IPS DF 19.7 (cell line): ENCODE measurements at regions not wholly inside any gene's neighbourhood (a gene's known extent, or its start where the extent isn't known, plus 50 kb on each side); places are given as distances from the start of the nearest gene placed in this dataset.

ENCODE experiments used
- DNase-seq: peaks from one replicate; pipeline ENCODE4 v3.0.0-alpha.2; 2013; ENCODE audit warnings: low read depth, low spot score

DNA sequence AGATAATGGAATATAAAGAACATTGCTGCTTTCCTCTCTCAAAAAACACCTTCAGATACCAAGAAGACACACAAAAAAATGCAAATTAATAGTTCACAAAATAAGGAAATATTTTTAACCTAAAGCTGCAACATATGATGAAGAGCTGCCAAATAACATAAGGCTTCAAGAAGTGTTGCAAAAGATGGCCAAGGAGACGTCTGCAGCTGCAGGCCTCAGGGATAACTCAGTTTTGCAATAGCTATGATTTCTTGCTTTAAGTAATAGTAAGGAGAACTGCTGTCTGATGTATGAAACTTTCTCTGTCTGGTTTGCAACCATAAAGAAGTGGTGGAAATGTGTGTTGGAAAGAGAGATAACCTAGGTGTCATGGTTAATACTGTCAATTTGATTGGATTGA is 1237.5 kb downstream of the MRPL39 start:
- DNase-seq: no peak

DNA sequence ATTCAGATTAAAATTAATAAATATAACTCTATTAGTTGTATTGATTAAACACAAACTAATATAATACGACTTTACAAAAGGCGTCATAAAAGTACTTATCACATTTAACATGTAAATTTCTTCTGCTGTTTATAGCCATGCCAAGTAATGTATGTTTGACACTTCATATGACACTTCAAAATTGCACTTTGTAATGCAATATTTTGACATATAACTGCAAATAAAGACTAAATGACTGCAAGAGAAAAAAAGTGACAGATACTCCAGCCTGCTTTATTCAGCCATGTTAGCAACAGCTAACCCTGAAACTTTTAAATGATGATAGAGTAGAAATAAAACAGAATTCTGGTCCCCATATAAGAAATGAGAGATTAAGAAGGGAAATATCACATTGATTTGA is 1238.0 kb downstream of the MRPL39 start:
- no peak for DNase-seq

DNA sequence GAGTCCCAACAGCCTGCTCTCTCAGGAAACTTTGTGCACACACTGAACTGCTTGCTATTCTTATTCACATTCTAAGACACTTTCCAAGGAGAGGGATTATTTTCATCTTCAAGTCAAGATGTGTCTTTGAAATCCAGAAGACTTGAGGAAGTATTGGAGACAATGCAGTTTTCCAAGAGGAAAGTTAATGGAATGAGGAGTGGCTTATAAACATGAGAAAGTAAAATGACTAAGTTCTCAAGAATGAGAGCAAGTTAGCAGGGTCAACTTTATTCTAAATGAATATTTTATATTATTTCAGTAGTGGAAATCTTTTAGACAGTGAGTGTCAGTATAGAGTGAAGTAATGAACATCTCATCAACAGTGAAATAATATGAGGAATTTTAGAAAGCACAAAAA is 1239.3 kb downstream of the MRPL39 start:
- no peak for DNase-seq

DNA sequence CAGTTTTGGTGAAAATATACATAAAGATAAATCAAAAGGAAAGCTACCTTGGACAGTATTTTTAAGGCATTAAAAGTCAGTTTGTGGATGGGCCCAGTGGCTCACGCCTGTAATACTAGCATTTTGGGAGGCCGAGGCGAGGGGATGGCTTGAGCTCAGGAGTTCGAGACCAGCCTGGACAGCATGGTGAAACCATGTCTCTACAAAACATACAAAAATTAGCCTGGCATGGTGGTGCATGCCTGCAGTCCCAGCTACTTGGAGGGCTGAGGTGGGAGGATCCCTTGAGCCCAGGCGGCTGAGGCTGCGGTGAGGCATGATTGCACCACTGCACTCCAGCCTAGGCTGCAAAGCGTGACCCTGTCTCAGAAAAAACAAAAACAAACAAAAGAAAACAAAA is 1253.8 kb downstream of the MRPL39 start:
- no peak for DNase-seq

DNA sequence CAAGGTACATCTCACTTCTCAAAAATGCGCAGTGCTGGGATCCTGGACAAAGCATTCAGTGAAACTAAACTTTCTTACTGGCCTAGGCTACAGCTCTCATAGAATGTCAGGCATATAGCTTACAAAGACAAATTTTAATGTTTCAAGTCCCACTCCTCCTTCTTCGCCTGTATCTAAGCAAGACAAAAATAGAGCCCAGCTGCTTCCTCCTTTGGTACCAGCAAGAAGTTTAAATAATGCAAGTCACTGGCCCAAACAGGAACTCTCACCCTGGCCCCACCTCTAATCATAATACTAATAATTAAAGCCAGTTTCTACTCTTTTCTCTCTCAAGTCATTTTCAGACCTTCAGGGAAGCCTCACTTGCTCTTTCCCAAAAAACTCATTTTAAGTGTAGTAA is 1267.9 kb downstream of the MRPL39 start:
- DNase-seq: no peak

DNA sequence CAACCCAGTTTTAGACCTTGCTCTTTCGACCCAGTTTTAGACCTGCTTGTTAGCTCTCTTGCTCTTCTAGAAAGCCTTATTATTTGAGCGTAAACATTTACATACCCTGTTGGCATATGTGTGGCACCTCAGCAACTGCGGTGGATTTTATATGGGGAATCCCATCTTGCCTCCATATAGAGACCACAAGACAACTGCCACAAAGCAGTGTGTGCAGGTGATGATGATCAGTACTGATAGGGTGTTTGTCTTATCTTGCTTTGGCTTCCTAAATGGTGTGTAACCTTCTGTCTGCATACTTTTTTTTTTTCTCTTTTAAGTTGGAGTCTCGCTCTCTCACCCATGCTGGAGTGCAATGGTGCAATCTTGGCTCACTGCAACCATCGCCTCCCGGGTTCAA is 1270.8 kb downstream of the MRPL39 start:
- DNase-seq: no peak

DNA sequence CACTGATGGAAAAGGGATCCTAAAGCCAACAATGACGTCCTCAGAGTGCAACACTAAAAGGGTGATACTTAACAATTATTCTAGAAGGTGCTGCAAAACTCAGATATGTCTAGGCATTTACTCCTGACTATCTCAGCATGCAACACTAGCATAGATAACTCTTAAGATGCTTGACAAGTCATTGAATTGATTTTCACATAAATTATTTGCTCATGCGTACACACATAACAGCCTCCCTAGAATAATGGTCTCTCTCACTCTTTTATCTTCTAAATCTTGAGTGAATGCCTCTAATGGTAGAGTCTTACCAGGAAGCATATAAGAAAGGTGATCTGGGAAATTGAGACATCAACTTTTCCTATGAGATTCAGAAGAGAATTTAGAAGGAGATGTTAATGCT is 1283.7 kb downstream of the MRPL39 start:
- DNase-seq: no peak

DNA sequence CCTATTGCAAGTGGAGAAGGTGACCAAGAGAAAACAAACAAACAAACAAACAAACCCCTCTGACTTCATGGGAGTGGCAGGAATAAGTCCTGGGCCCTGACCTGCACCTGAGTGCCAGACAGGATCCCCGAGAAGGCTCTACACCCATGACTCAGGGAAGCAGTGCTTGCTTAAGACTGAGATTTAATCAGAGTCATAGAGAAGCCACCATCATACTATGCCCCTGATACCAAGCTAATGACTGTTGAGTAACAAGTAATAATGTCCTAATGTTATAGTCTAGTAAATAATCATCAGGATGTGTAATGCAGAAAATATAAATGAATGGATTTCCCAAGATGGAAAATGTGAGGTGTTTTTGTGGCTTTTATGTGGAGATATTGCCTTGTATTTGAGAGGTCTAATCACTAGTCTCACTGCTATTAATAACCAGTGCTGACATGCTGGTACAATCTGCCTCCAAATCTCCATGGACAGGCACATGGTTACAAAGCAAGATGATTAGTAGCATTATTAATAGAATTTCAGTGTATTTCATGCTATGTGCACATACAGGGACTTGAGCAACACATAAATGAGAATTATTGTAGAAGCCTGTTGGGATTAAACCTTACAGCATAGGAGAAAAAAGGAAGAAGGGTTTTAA is 1290.9 kb downstream of the MRPL39 start:
- no peak for DNase-seq

DNA sequence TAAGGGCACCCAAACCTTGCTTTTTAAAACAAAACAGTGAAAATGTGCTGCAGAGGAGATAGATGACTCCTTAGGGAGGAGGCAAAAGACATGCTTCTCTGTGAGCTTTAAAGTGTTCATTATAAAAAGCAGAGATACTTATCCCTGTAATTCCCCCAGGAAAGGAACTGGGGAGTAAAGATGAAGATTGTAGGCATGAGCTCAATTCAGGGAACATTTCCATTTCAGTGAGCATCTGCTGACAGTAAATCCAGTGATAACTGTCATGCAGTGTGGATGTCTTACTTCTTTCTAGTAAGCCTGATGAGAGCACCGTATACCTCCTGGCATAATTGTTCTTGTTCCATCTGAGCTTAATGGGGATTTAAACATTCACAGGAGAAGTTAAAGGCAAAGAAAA is 1296.5 kb downstream of the MRPL39 start:
- no peak for DNase-seq

DNA sequence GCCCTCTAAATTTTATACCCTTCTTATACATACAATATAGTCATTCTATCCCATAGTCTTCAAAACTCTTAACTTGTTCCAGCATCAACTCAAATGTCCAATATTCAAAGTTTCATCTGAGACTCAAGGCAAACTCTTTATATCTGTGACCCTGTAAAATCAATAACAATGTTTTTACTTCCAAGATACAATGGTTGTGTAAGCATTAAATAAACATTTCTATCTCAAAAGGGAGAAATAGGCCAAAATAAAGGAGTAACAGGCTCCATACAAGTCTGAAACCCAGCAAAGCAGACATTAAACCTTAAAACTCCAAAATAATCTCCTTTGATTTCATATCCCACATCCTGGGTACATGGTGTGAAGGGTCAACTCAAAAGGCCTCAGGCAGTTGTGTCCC is 1299.1 kb downstream of the MRPL39 start:
- DNase-seq: no peak

DNA sequence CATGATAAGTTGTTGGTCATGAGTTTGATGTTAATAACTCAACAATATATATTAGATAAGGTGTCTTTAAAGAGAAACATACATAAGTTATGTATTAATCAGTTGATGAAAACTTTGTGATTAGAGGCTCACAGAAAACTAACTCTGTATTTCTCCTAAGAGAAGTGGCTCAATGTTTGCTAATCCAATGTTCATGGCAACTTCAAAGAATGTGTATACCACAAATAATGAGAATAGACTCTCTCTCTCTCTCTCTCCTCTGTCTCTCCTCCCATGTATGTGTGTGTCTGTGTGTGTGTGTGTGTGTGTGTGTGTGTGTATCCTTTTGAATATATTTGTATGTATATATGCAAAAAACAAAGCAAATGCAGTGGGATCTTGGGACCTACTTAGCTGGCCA is 1304.9 kb downstream of the MRPL39 start:
- DNase-seq: no peak

DNA sequence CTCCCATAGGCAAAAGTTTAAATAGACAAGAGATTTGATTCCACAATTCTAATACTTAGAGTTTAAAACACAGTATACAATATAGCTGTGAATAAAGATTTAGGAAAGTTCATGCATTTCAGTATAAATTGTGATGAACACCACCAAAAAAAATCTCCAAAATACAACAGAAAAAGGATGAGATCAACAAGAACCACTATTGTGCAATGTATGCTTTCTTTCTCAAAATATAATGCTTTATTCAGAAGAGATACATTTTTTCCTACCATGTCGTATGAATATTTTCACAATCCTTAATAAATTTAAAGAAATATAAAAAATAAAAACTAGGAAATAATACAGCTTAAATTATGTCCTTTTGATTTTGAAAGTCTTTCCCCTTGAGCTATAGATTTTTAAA is 1309.2 kb downstream of the MRPL39 start:
- no peak for DNase-seq

DNA sequence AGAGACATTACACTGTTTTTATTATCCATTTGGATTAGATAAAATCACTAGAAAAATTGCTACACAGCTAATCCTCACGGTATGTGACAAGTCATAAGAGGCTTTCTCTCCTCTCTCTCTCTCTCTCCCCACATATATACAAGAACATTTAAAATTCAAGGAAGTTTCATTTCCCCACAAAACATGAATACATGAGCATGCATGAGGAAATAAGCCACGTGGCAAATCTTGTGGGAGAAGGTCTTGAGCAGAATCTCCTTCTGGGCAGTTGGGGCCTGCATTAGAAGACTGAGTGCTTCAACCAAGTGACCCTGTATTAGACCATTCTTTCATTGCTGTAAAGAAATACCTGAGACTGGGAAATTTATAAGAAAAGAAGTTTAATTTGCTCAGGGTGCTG is 1313.1 kb downstream of the MRPL39 start:
- no peak for DNase-seq

DNA sequence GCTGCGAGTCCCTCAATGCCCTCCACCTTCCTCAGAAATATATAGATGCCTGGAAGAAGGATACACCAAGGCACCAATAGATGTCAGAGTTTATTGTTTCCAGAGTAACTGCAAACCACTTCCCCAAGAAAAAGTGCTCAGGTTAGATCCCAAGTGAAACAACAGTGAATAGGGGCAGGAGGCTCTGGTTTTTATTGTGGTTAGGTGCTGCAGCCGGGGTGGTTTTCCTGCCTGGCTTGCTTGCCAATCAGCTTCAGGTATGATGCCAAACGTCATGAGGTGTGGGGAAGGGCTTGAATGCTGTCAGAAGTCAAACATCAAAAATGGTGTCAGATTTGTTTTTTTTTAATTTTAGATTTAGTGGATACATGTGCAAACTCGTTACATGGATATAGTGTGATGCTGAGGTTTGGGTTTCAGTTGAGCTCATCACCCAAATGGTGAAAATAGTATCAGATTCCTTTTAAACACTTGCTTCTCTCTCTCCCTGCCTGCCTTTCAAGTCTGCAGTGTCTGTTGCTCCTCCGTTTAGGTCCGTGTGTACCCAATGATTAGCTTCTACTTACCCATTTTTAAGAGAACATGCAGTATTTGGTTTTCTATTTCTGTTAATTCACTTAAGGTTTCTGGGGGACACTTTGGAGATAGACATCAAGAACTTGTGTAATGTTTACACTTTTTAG is 1317.0 kb downstream of the MRPL39 start:
- DNase-seq: no peak

DNA sequence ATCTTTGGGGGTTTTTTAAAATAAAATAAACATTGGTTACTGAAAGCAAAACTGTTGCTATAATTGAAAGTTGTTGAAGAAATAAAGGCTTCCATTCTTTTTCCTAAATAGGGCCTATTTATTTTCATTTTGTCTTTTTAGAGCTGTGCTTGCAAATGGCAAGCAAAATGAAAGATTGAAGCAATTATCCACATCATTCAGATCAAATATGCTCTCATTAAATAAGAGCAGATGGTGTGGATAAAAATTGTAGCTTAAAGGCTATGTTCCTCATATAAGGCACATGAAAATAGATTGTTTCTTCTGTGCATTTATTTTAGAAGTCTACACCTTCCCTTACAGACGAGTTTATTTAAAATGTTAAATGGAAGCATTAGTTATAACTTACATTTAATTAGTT is 1317.7 kb downstream of the MRPL39 start:
- DNase-seq: no peak

DNA sequence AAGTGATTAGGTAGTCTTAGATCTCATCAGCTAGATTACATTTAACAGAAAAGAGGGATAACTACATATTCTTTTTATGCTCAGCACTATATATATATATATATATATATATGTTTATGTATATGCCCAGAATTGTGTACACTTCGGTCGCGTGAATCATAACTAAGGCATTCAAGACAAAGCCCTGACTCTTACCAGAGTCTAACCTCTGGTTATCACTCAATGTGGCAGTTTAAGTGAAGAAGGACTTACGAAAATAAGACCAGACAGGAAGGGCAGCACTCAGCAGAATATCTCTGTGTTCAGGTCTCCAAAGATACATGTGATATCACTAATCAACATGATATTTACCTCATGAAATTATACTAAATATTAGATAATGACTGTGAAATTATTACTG is 1326.7 kb downstream of the MRPL39 start:
- no peak for DNase-seq

DNA sequence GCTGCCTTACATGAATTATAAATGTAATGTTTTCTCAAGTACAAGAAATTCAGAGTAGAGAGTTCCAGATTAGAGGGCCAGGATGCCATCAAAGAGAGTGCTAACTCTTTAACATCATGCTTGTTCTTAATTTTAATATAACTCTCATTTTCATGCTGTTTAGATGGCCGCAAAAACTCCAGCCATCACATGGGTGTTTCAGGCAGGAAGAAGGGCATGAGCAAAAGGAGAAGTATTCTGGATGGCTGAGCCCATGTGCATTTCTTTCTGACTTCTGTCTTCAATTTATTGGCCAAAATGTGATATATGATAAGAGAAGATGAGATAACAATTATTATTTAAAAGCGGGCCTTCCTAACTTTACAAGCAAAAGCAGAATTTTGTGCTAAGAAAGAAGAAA is 1328.6 kb downstream of the MRPL39 start:
- no peak for DNase-seq

DNA sequence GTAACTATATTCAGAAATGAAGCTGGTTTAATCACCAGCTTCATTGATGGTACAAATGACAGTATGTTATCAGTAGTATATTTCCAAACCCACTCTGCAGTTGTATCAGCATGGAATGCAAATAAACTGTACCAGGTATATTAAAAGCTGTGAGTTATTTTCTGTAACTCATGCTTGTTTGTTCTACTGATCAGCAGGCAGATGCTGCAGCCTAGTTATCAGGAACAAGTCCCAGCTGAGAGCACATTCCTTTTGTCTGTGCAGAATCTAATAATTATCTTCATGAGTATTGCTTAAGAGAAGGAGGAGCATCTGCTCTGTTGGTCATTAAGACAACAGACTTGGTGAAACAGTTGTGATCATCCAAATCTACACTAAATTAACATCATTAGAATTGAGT is 1331.1 kb downstream of the MRPL39 start:
- no peak for DNase-seq

DNA sequence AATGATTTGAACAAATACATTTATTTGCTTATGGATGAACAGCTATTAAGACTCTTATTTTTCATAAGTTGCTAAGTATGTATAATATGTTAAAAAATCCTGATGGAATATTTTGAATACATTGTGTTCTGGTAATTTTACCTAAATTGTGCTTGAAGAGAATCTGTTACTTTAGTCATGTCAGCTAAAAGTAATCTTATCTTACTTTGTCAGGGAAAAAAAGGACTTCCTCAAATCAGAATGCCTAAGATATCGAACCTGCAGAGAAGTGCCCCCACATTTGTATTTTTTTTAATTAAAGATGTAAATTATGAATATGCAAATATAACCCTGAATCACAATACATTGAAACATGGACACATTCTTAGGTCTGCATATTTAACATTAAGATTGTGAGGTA is 1331.7 kb downstream of the MRPL39 start:
- DNase-seq: no peak

DNA sequence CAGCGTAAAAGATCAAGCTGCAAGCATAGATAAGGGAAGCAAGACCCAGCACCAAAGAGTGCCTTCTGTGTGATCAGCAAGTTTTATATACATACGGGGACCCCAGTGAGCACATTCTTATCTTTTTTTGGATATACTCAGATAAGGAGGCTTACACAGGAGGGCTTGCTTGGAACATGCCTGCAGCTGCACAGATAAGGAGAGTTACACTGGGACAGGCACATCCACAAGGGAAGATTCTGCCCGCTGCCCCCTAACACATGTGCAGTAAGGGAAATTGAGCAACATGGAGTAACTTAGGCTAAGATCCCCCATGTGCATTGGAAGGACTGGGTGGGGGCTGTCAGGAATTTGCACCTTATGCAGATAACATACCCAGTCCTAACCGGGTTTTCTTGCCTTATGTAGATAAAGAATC is 1334.8 kb downstream of the MRPL39 start:
- DNase-seq: no peak

DNA sequence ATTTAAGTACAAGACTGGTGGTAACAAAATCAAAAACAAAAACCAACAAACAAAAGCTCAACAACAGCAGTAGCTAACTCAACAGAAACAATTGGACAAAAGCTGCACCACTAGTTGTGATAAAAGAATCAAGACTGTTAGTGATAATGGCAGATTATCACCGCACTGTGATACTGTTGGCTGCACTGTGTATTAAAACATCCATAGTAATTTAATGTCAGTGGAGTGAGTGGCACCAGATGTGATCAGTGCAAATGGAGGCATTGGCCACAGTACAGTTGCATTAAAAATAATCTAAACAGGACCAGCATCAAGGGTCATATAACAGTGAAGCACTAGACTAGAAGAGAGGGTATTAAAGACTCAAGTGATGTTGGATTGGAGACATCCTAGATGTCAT is 1341.3 kb downstream of the MRPL39 start:
- DNase-seq: no peak

DNA sequence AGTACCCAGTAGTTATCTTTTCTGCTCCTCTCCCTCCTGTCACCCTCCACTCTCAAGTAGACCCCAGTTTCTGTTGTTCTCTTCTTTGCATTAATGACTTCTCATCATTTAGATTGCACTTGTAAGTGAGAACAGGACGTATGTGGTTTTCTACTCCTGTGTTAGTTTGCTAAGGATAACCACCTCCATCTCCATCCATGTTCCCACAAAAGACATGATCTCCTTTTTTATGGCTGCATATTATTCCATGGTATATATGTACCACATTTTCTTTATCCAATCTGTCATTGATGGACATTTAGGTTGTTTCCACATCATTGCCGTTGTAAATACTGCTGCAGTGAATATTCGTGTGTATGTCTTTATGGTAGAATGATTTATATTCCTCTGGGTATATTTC is 1346.5 kb downstream of the MRPL39 start:
- DNase-seq: no peak

DNA sequence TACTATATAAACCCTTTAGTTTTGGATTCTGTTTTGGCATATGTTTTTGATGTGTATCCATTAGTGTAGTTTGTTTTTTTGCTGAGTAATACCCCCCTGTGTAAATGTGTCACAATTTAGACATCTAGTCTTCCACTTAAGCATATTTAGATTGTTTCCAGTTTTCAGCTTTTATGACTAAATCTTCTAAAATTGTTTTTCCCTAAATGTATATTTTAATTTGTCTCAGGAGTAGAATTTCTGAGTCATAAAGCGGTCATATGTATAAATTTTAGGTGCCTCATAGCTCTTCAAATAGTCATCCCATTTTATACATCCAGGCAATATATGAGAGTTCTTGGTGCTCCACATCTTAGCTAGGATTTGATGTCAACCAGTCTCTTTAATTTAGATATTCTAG is 1348.0 kb downstream of the MRPL39 start:
- no peak for DNase-seq

DNA sequence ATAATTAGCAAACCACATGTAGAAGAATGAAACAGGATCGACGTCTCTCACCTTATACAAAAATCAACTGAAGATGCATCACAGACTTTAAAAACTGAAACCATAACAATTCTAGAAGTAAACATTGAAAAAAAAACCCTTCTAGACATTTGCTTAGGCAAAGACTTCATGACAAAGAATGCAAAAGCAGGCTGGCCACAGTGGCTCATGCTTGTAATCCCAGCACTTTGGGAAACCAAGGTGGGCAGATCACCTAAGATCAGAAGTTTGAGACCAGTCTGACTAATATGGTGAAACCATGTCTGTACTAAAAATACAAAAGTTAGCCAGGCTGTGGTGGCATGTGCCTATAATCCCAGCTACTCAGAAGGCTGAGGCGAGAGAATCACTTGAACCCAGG is 1351.7 kb downstream of the MRPL39 start:
- DNase-seq: no peak
